Ovary (tissue), 3 donors: ENCODE measurements at regions not wholly inside any gene's neighbourhood (a gene's known extent, or its start where the extent isn't known, plus 50 kb on each side); places are given as distances from the start of the nearest gene placed in this dataset.

Source experiments
- EP300 ChIP-seq: sonication (generic); formaldehyde crosslinking; IDR thresholded peaks from one replicate; pipeline ENCODE4 v1.6.1; 2017; ENCODE audit warnings: antibody characterized with exemption
- POLR2A ChIP-seq: fragments of 450-650 bp; IDR thresholded peaks from one replicate; pipeline ENCODE4 v1.6.1; 2017; ENCODE audit warnings: antibody characterized with exemption, mild to moderate bottlenecking, moderate library complexity
- TF ChIP-seq, protein P1 (sequence below), 3 donors: fragments of 450-650 bp in 2 of 3; fragments of 200-600 bp in 1 of 3; IDR thresholded peaks; one replicate each; pipeline versions ENCODE4 v1.5.1 to v1.8.0; 2016 to 2022; ENCODE audit warnings: antibody characterized with exemption in 3 of 3, mild to moderate bottlenecking in 1 of 3
- donor health status: DM: no; HTN: no; CAD: no.

DNA sequence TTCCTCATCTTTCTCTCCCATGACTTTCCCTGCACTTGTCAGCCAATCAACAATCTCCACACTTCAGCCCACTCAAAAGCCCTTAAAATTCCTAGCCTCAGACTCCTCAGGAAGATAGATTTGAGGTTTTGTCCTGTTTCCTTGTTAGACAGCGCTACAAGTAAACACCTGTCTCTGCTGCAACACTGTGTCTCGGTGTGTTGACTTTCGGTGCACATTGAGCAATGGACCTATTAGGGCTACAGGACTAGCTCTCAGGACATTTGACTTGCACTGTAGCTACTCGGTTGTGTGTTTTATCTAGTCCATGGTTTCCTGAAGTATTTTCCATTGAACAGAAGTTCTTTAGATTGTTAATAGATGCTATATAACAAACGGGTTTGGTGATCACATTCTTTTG, 140.9 kb upstream of the XPO1 start:
- TF ChIP-seq, protein P1, sequence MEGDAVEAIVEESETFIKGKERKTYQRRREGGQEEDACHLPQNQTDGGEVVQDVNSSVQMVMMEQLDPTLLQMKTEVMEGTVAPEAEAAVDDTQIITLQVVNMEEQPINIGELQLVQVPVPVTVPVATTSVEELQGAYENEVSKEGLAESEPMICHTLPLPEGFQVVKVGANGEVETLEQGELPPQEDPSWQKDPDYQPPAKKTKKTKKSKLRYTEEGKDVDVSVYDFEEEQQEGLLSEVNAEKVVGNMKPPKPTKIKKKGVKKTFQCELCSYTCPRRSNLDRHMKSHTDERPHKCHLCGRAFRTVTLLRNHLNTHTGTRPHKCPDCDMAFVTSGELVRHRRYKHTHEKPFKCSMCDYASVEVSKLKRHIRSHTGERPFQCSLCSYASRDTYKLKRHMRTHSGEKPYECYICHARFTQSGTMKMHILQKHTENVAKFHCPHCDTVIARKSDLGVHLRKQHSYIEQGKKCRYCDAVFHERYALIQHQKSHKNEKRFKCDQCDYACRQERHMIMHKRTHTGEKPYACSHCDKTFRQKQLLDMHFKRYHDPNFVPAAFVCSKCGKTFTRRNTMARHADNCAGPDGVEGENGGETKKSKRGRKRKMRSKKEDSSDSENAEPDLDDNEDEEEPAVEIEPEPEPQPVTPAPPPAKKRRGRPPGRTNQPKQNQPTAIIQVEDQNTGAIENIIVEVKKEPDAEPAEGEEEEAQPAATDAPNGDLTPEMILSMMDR (IDR thresholded peaks at IDR 0.05): no peak
- TF ChIP-seq POLR2A: no peak
- TF ChIP-seq EP300: no peak
